Keratinocyte (primary cell): ENCODE measurements at regions not wholly inside any gene's neighbourhood (a gene's known extent, or its start where the extent isn't known, plus 50 kb on each side); places are given as distances from the start of the nearest gene placed in this dataset.

Experiments
- DNase-seq: peaks from one replicate; pipeline ENCODE4 v3.0.0-alpha.2; 2011; ENCODE audit warnings: low read depth, missing footprints, low spot score
- FAIRE-seq: peaks from 2 replicates; lab custom pipeline; 2011; peaks lifted over from hg19 to GRCh38; lab: Jason Lieb, UNC
- H2AFZ ChIP-seq: 2 replicates; pipeline ENCODE4 v1.6.0; 2012; ENCODE audit warnings: low read length, control low read depth, inconsistent platforms; ENCODE audit not compliant: control insufficient read depth
- H3K27ac ChIP-seq: 2 replicates; pipeline ENCODE4 v1.5.1; 2011; ENCODE audit warnings: low read length; ENCODE audit not compliant: control insufficient read depth, insufficient read depth
- H3K27me3 ChIP-seq: 3 replicates; pipeline ENCODE4 v1.6.0; 2011; ENCODE audit warnings: low read length; ENCODE audit not compliant: control insufficient read depth, insufficient read depth; ENCODE audit errors: extremely low read depth
- H3K36me3 ChIP-seq, 2 experiments: 2 replicates in 1 of 2; 3 replicates in 1 of 2; pipeline ENCODE4 v1.5.1; 2011; ENCODE audit warnings: low read length in 2 of 2, mild to moderate bottlenecking in 1 of 2; ENCODE audit not compliant: control insufficient read depth in 2 of 2, insufficient read depth in 2 of 2; ENCODE audit errors: extremely low read depth in 1 of 2
- H3K4me1 ChIP-seq: 3 replicates; pipeline ENCODE4 v1.5.1; 2011; ENCODE audit warnings: low read length; ENCODE audit not compliant: control insufficient read depth, insufficient read depth; ENCODE audit errors: extremely low read depth
- H3K4me2 ChIP-seq: 3 replicates; pipeline ENCODE4 v1.6.0; 2011; ENCODE audit warnings: low read depth, low read length; ENCODE audit not compliant: control insufficient read depth, insufficient read depth; ENCODE audit errors: extremely low read depth
- H3K4me3 ChIP-seq, 3 experiments: fragments of 200-600 bp in 1 of 3; sonication (generic) in 1 of 3; 2 replicates in 2 of 3; 3 replicates in 1 of 3; pipeline ENCODE4 v1.5.1; 2011 to 2016; ENCODE audit warnings: low read length in 3 of 3, mild to moderate bottlenecking in 3 of 3, control low read depth in 2 of 3, inconsistent platforms in 1 of 3, low read depth in 1 of 3, mixed read lengths in 1 of 3, mixed run types in 1 of 3, moderate library complexity in 1 of 3; ENCODE audit not compliant: control insufficient read depth in 2 of 3, insufficient read depth in 2 of 3; ENCODE audit errors: extremely low read depth in 1 of 3
- H3K79me2 ChIP-seq: 2 replicates; pipeline ENCODE4 v1.6.0; 2012; ENCODE audit warnings: low read length; ENCODE audit not compliant: control insufficient read depth, insufficient read depth
- H3K9ac ChIP-seq: 3 replicates; pipeline ENCODE4 v1.6.0; 2011; ENCODE audit warnings: low read length; ENCODE audit not compliant: control insufficient read depth, insufficient read depth; ENCODE audit errors: extremely low read depth
- H3K9me1 ChIP-seq: 3 replicates; pipeline ENCODE4 v1.6.0; 2011; ENCODE audit warnings: low read length; ENCODE audit not compliant: control insufficient read depth, insufficient read depth; ENCODE audit errors: extremely low read depth
- H3K9me3 ChIP-seq: 2 replicates; pipeline ENCODE4 v1.5.1; 2012; ENCODE audit warnings: low read depth, low read length; ENCODE audit not compliant: control insufficient read depth
- H4K20me1 ChIP-seq: 3 replicates; pipeline ENCODE4 v1.6.0; 2011; ENCODE audit warnings: low read length; ENCODE audit not compliant: control insufficient read depth, insufficient read depth; ENCODE audit errors: extremely low read depth
- CTCF ChIP-seq, 3 experiments: IDR thresholded peaks in 1 of 3; conservative IDR thresholded peaks in 1 of 3; optimal IDR thresholded peaks in 1 of 3; 2 replicates in 2 of 3; 3 replicates in 1 of 3; pipeline versions ENCODE3 to v1.5.1; 2011; ENCODE audit warnings: low read length in 3 of 3, mild to moderate bottlenecking in 3 of 3, moderate library complexity in 2 of 3, control low read depth in 1 of 3, inconsistent platforms in 1 of 3; ENCODE audit not compliant: insufficient read depth in 2 of 3; ENCODE audit errors: extremely low read depth in 1 of 3
- EZH2 ChIP-seq: IDR thresholded peaks from one replicate; pipeline ENCODE4 v1.6.1; 2012; ENCODE audit warnings: inconsistent platforms, mild to moderate bottlenecking, low read length, moderate library complexity
- dilution Hi-C: fragments of 300-500 bp; cut with MboI; formaldehyde crosslinking; loops from one replicate; pipeline ENCODE4 v1.7.0; 2020; ENCODE audit warnings: low sequenced_read_pairs; ENCODE audit not compliant: extremely low pct_ligation_motif_present

GRCh38 chr14:43411841-43412240 lies 1095.2 kb downstream of the FSCB start:
- Histone ChIP-seq H3K9ac (no peak overlapping the region), H3K4me1 (no peaks in the 10 kb centered on the region), H2AFZ (no peak overlapping the region), H3K36me3 (no peaks in the 10 kb centered on the region), H3K79me2 (no peaks in the 10 kb centered on the region), H3K27me3 (no peaks in the 10 kb centered on the region), H3K4me3 (no peak overlapping the region), H3K9me1 (no peaks in the 10 kb centered on the region), H3K4me2 (no peak overlapping the region), H4K20me1 (no peaks in the 10 kb centered on the region), H3K9me3 (no peaks in the 10 kb centered on the region), H3K27ac (no peak overlapping the region)
- TF ChIP-seq CTCF (optimal IDR thresholded peaks at IDR 0.05 in 1 of 3, IDR thresholded peaks at IDR 0.05 in 1 of 3, conservative IDR thresholded peaks at IDR 0.05 in 1 of 3; ENCODE audit: extremely low read depth in 1 of 3, insufficient read depth in 2 of 3, low read length in 3 of 3) (no peak), EZH2 (no peak)
- FAIRE-seq (no peak), DNase-seq (no peak)
- dilution Hi-C loops: no loop called here

DNA sequence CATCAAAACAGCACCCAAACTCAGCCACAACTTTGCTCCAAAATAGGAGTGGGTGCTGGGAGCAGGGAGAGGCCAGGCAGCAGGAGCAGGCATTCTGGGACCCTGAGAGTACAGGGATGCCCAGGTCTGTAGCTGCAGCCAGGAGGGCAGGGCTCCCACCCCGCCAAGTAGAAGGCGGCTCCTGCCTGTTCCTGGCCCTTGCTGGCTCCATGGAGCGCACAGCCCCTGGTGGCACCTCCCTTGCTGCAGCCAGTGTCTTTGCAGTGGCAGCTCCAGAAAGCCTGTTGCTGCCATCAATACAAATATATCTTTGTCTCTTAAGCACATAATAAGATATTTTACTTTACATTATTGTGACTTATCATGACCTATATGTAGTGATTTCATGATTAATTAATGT lies 1096.5 kb downstream of the FSCB start:
- dilution Hi-C loops: no loop called here

More for the DNA sequence above, 1096.5 kb downstream of the FSCB start:
- Histone ChIP-seq H3K4me1 (no peaks in the 10 kb centered on the region), H3K9me3 (no peaks in the 10 kb centered on the region), H2AFZ (no peak overlapping the region), H4K20me1 (no peaks in the 10 kb centered on the region), H3K4me2 (no peak overlapping the region), H3K27me3 (no peaks in the 10 kb centered on the region), H3K4me3 (no peak overlapping the region), H3K9ac (no peak overlapping the region), H3K79me2 (no peaks in the 10 kb centered on the region), H3K27ac (no peak overlapping the region), H3K36me3 (no peaks in the 10 kb centered on the region), H3K9me1 (no peaks in the 10 kb centered on the region)
- no peak for TF ChIP-seq EZH2
- no peak for TF ChIP-seq CTCF (optimal IDR thresholded peaks at IDR 0.05 in 1 of 3, IDR thresholded peaks at IDR 0.05 in 1 of 3, conservative IDR thresholded peaks at IDR 0.05 in 1 of 3; ENCODE audit: extremely low read depth in 1 of 3, insufficient read depth in 2 of 3, low read length in 3 of 3)
- DNase-seq: no peak
- no peak for FAIRE-seq
